B cell (primary cell): ENCODE measurements at regions not wholly inside any gene's neighbourhood (a gene's known extent, or its start where the extent isn't known, plus 50 kb on each side); places are given as distances from the start of the nearest gene placed in this dataset.

ENCODE experiments used
- CTCF ChIP-seq: fragments of 200-600 bp; IDR thresholded peaks from one replicate; pipeline ENCODE4 v1.8.0; 2022; ENCODE audit warnings: antibody characterized with exemption, mild to moderate bottlenecking
- EZH2 ChIP-seq: IDR thresholded peaks from 2 replicates; pipeline ENCODE4 v1.6.1; 2012; ENCODE audit warnings: borderline replicate concordance, low read depth, mild to moderate bottlenecking, moderate library complexity, low read length; ENCODE audit not compliant: insufficient read depth, poor library complexity, severe bottlenecking

GRCh38 chr2:57515366-57515765, 531.2 kb upstream of the VRK2 start:
- no peak for TF ChIP-seq CTCF
- TF ChIP-seq EZH2: no peak
